HepG2 (cell line): ENCODE measurements at regions not wholly inside any gene's neighbourhood (a gene's known extent, or its start where the extent isn't known, plus 50 kb on each side); places are given as distances from the start of the nearest gene placed in this dataset.
A peak's percentile ranks its signal among the peaks of the same experiment; 100 is the strongest.

ENCODE experiments used
- ATAC-seq: fragments of 200-7000 bp; cut with Tn5 transposase; 3 replicates; pipeline ENCODE4 v1.9.1; 2020; ENCODE audit warnings: mild to moderate bottlenecking, moderate library complexity
- BruUV-seq: library from RNA; stranded (reverse); fragments of 400-500 nt; replicated peaks from 2 replicates; lab custom pipeline; 2021; lab: Mats Ljungman, UMichigan
- CTCF ChIA-PET: fragments of 300-600 bp; formaldehyde crosslinking; extraction: SDS; loops from one replicate; lab custom pipeline; 2021; ENCODE audit warnings: low total read pairs, inconsistent platforms, low intra/inter-chr PET ratio; lab: Yijun Ruan, JAX
- POLR2A ChIA-PET: fragments of 350-600 bp; sonication (Branson Sonifier 250); formaldehyde crosslinking; loops from one replicate; lab custom pipeline; 2020; ENCODE audit warnings: antibody characterized with exemption, inconsistent platforms; lab: Yijun Ruan, JAX
- DNase-seq: peaks from one replicate; pipeline ENCODE4 v3.0.0-alpha.2; 2015; ENCODE audit warnings: low spot score
- FAIRE-seq: peaks from 3 replicates; lab custom pipeline; 2011; peaks lifted over from hg19 to GRCh38; lab: Jason Lieb, UNC
- H2AFZ ChIP-seq: one replicate; pipeline ENCODE4 v1.6.1; 2011; ENCODE audit warnings: low read length, inconsistent platforms
- H3K27ac ChIP-seq: fragments of 300-600 bp; 3 replicates; pipeline ENCODE4 v1.8.0; 2011; ENCODE audit warnings: mixed run types, mild to moderate bottlenecking, mixed read lengths, low read length, inconsistent platforms; ENCODE audit not compliant: insufficient read depth; ENCODE audit errors: extremely low read length
- H3K27me3 ChIP-seq, 2 experiments: fragments of 200-600 bp in 1 of 2; 2 replicates in 1 of 2; 3 replicates in 1 of 2; pipeline versions ENCODE4 v1.6.0 to v1.8.0; 2011; ENCODE audit warnings: low read length in 2 of 2, mild to moderate bottlenecking in 2 of 2, moderate library complexity in 2 of 2, inconsistent platforms in 1 of 2; ENCODE audit not compliant: insufficient read depth in 2 of 2, control insufficient read depth in 1 of 2
- H3K36me3 ChIP-seq, 2 experiments: fragments of 200-600 bp in 1 of 2; replicated peaks in 1 of 2; 2 replicates in 1 of 2; 3 replicates in 1 of 2; pipeline versions ENCODE4 v1.5.1 to v1.8.0; 2011; ENCODE audit warnings: low read length in 2 of 2, inconsistent platforms in 1 of 2; ENCODE audit not compliant: insufficient read depth in 2 of 2, control insufficient read depth in 1 of 2
- H3K4me1 ChIP-seq: 2 replicates; pipeline ENCODE4 v1.5.1; 2012; ENCODE audit warnings: low read length, inconsistent platforms; ENCODE audit not compliant: insufficient read depth
- H3K4me2 ChIP-seq: 2 replicates; pipeline ENCODE4 v1.6.0; 2011; ENCODE audit warnings: low read depth, low read length, inconsistent platforms
- H3K4me3 ChIP-seq, 3 experiments: fragments of 200-600 bp in 1 of 3; sonication (generic), shearing (Covaris generic) in 1 of 3; replicated peaks in 1 of 3; 2 replicates each; pipeline ENCODE4 v1.5.1; 2011 to 2016; ENCODE audit warnings: low read length in 3 of 3, inconsistent platforms in 2 of 3, low read depth in 2 of 3, mild to moderate bottlenecking in 2 of 3, control low read depth in 1 of 3, mixed read lengths in 1 of 3; ENCODE audit not compliant: insufficient read depth in 1 of 3
- H3K79me2 ChIP-seq: one replicate; pipeline ENCODE4 v1.6.1; 2011; ENCODE audit warnings: low read length, inconsistent platforms; ENCODE audit not compliant: insufficient read depth
- H3K9ac ChIP-seq: 2 replicates; pipeline ENCODE4 v1.6.0; 2011; ENCODE audit warnings: mild to moderate bottlenecking, low read depth, low read length, inconsistent platforms; ENCODE audit not compliant: insufficient read depth
- H3K9me3 ChIP-seq: 2 replicates; pipeline ENCODE4 v1.5.1; 2012; ENCODE audit warnings: mild to moderate bottlenecking, low read length
- H4K20me1 ChIP-seq: 2 replicates; pipeline ENCODE4 v1.6.0; 2011; ENCODE audit warnings: inconsistent platforms, mild to moderate bottlenecking, low read length, moderate library complexity; ENCODE audit not compliant: insufficient read depth
- CREB1 ChIP-seq, 2 experiments: fragments of 450-650 bp in 1 of 2; IDR thresholded peaks; 2 replicates each; pipeline ENCODE4 v1.6.1; 2016 to 2017; ENCODE audit warnings: control low read depth in 1 of 2, mild to moderate bottlenecking in 1 of 2, missing compliant biosample characterization in 1 of 2, missing genetic modification characterization in 1 of 2
- HNRNPK ChIP-seq: fragments of 200-400 bp; formaldehyde crosslinking; IDR thresholded peaks from 2 replicates; pipeline ENCODE4 v1.6.1; 2018; ENCODE audit warnings: low read length, low read depth, moderate library complexity, mild to moderate bottlenecking; ENCODE audit not compliant: poor library complexity, severe bottlenecking
- SMYD3 ChIP-seq: sonication (generic); formaldehyde crosslinking; IDR thresholded peaks from 2 replicates; pipeline ENCODE4 v1.8.1; 2023; ENCODE audit warnings: mild to moderate bottlenecking, missing genetic modification reagents
- ZNF234 ChIP-seq: sonication (generic); formaldehyde crosslinking; conservative IDR thresholded peaks from 2 replicates; pipeline ENCODE4 v1.5.1; 2020; ENCODE audit warnings: mild to moderate bottlenecking, missing genetic modification reagents
- WGBS: methylation state at CpG from one replicate; pipeline ENCODE4 v1.1.6; 2017; ENCODE audit warnings: low lambda C conversion rate; 5-methylcytosine and 5-hydroxymethylcytosine counted together
- in situ Hi-C: cut with HindIII; loops from 2 replicates; pipeline ENCODE4 v1.10.0; 2017; ENCODE audit warnings: low pct_unique_long_range_greater_than_20kb; ENCODE audit not compliant: extremely low pct_ligation_motif_present
- intact Hi-C: fragments of 100-400 bp; cut with micrococcal nuclease; formaldehyde crosslinking; loops from one replicate; pipeline ENCODE4 v1.10.0; 2022; ENCODE audit not compliant: unreplicated experiment
- TF ChIP-seq, protein P1 (sequence below): sonication (generic); formaldehyde crosslinking; IDR thresholded peaks from 2 replicates; pipeline ENCODE4 v1.8.1; 2023; ENCODE audit warnings: mild to moderate bottlenecking, inconsistent platforms, moderate library complexity, missing genetic modification reagents, borderline replicate concordance

GRCh38 chr5:116765441-116765840, 190.8 kb upstream of the SEMA6A start (continued):
- TF ChIP-seq SMYD3 (CRISPR knock-in tag) (no peak), CREB1 (IDR thresholded peaks at IDR 0.05) (no peak), CREB1 (CRISPR knock-in tag; IDR thresholded peaks at IDR 0.05) (peak; percentile 47)
- TF ChIP-seq, protein P1, sequence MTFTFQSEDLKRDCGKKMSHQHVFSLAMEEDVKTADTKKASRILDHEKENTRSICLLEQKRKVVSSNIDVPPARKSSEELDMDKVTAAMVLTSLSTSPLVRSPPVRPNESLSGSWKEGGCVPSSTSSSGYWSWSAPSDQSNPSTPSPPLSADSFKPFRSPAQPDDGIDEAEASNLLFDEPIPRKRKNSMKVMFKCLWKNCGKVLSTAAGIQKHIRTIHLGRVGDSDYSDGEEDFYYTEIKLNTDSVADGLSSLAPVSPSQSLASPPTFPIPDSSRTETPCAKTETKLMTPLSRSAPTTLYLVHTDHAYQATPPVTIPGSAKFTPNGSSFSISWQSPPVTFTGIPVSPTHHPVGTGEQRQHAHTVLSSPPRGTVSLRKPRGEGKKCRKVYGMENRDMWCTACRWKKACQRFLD (CRISPR knock-in tag) = no peak
- TF ChIP-seq, all 625 proteins: peak for 67

GRCh38 chr5:116764941-116765340, 190.3 kb upstream of the SEMA6A start:
- Histone ChIP-seq H3K27ac (no peak overlapping the region), H3K9ac (no peak overlapping the region), H2AFZ (no peak overlapping the region), H3K9me3 (no peaks in the 10 kb centered on the region), H3K79me2 (no peaks in the 10 kb centered on the region), H3K36me3 (no peaks in the 10 kb centered on the region), H3K4me1 (peaks cover 78% of the 10 kb centered on the region), H3K27me3 (no peaks in the 10 kb centered on the region), H3K4me3 (no peak overlapping the region), H3K4me2 (no peak overlapping the region), H4K20me1 (no peaks in the 10 kb centered on the region)
- in situ Hi-C loops = loop anchor here (10.0 kb wide), 1 partner anchor 100 kb away; no protein-coding TSS in a partner anchor
- no peak for DNase-seq
- WGBS = 72% methylated on average over 2 of the region's 2 CpGs
- ChIA-PET POLR2A (interaction anchor here (1.0 kb wide), 1 partner anchor 99 kb away, joined by 3 read pairs; no protein-coding TSS in a partner anchor), CTCF (no interaction called here)
- intact Hi-C loops = loop anchor here (10.0 kb wide), 4 partner anchors 100 to 630 kb away; partner anchors contain the start of gene SEMA6A
- no peak for FAIRE-seq
- no TSS peak for BruUV-seq
- TF ChIP-seq HNRNPK (peak; percentile 38), ZNF234 (CRISPR knock-in tag) (no peak)
- no peak for ATAC-seq
